IgD-negative memory B cell (primary cell): ENCODE measurements at regions not wholly inside any gene's neighbourhood (a gene's known extent, or its start where the extent isn't known, plus 50 kb on each side); places are given as distances from the start of the nearest gene placed in this dataset.
"Not testable (repeated sequence)": the region's sequence is repeated elsewhere in the genome, so short reads cannot be mapped to it uniquely, and the experiment has no call there.

Experiments used
- H3K27ac Mint-ChIP-seq, 3 donors: one replicate each; pipeline ENCODE4 v1.8.0; 2020 to 2022; ENCODE audit warnings: mild to moderate bottlenecking in 3 of 3, mixed read lengths in 3 of 3, moderate library complexity in 1 of 3
- H3K27me3 Mint-ChIP-seq: one replicate; pipeline ENCODE4 v1.8.0; 2021; ENCODE audit warnings: mixed read lengths
- H3K36me3 Mint-ChIP-seq: one replicate; pipeline ENCODE4 v1.8.0; 2020; ENCODE audit warnings: mild to moderate bottlenecking, mixed read lengths
- H3K4me1 Mint-ChIP-seq, 3 donors: one replicate each; pipeline ENCODE4 v1.8.0; 2020 to 2022; ENCODE audit warnings: mixed read lengths in 3 of 3, mild to moderate bottlenecking in 1 of 3
- H3K4me3 Mint-ChIP-seq, 4 donors: one replicate each; pipeline ENCODE4 v1.8.0; 2020 to 2022; ENCODE audit warnings: mild to moderate bottlenecking in 4 of 4, mixed read lengths in 4 of 4, moderate library complexity in 3 of 4
- H3K9me3 Mint-ChIP-seq, 3 donors: one replicate each; pipeline ENCODE4 v1.8.0; 2020 to 2021; ENCODE audit warnings: mixed read lengths in 3 of 3, mild to moderate bottlenecking in 1 of 3

DNA sequence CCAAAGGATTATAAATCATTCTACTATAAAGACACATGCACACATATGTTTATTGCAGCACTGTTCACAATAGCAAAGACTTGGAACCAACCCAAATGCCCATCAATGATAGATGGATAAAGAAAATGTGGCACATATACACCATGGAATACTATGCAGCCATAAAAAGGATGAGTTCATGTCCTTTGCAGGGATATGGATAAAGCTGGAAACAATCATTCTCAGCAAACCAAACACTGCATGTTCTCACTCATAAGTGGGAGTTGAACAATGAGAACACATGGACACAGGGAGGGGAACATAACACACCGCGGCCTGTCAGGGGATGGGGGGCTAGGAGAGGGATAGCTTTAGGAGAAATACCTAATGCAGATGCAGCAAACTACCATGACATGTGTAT, 135.1 kb upstream of the PDE4B start:
- H3K9me3 Mint-ChIP-seq, H3K27ac Mint-ChIP-seq, H3K36me3 Mint-ChIP-seq, H3K4me1 Mint-ChIP-seq, H3K27me3 Mint-ChIP-seq, H3K4me3 Mint-ChIP-seq: not testable (repeated sequence)

DNA sequence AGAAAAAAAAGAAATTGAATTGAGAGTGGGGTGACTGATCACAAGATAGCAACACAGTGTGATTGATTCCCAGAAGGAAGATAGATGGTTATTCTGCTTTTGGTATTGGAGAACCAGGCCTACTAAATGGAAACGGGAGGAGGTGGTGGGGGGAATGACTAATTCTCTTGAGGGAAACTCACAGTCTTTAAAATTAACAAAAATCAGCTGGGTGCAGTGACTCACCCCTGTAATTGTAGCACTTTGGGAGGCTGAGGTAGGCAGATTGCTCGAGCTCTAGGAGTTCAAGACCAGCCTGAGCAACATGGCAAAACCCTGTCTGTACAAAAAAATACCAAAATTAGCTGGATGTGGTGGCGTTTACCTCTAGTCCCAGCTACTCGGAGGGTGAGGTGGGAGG, 134.6 kb upstream of the PDE4B start:
- Mint-ChIP-seq H3K4me3 (no peak overlapping the region), H3K27me3 (peaks cover 3% of the 10 kb centered on the region), H3K4me1 (peaks cover 0 to 1% (median 0%) of the 10 kb centered on the region in 3 donors), H3K36me3 (no peaks in the 10 kb centered on the region), H3K27ac (no peak overlapping the region), H3K9me3 (peaks cover 0 to 8% (median 5%) of the 10 kb centered on the region in 3 donors)

DNA sequence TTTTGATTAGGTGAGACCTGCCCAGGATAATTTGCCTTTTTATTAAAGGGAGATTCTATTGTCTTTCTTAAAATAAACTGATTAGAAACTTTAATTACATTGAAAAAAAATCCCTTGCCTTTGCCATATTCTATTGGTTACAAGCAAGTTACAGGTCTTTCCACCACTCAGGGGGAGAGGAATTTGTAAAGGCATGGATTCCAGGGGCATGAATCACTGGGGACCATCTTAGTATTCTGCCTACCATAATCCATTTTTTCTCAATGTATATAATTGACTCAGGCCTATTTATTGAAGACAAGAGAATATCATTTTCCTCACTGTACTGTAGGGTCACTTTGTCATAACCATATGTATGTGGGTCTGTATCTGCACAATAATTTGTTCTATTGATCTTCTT, 124.3 kb upstream of the PDE4B start:
- Mint-ChIP-seq H3K4me3 (no peak overlapping the region), H3K9me3 (peaks cover 5 to 13% (median 11%) of the 10 kb centered on the region in 3 donors), H3K27ac (no peak overlapping the region), H3K36me3 (no peaks in the 10 kb centered on the region), H3K4me1 (no peaks in the 10 kb centered on the region), H3K27me3 (peaks cover 6% of the 10 kb centered on the region)

DNA sequence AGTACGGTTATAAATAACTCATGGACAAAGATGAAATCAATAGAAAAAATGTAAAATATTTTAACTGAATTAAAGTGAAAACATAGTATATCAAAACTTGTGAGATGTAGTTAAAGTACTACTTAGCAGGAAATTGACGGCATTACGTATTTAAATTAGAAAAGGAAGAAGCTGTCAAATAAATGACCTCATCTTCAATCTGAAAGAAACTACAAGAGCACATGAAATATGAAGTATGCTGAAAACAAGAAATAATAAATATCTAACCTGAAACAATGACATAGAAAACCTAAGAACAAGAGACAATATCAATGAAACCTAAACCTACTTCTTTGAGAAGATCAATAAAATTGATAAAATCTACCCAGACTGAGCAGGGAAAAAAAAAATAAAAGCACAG, 122.2 kb upstream of the PDE4B start:
- Mint-ChIP-seq H3K4me1 (no peaks in the 10 kb centered on the region), H3K27me3 (peaks cover 6% of the 10 kb centered on the region), H3K9me3 (peaks cover 5 to 13% (median 10%) of the 10 kb centered on the region in 3 donors), H3K4me3 (no peak overlapping the region), H3K27ac (no peak overlapping the region), H3K36me3 (no peaks in the 10 kb centered on the region)

DNA sequence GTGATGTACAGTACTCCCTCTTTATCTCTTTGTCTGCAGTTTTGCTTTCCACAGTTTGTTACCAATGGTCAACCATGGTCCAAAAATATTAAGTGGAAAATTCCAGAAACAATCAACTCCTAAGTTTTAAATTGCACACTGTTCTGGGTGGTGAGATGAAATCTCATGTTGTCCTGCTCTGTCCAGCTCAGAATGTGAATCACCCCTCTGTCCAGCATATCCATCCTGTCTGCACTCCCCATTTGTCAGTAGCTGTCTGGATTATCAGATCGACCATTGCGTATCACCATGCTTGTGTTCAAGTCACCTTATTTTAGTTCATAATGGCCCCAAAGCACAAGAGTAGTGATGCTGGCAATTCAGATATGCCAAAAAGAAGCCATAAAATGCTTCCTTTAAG, 118.2 kb upstream of the PDE4B start:
- Mint-ChIP-seq H3K36me3 (no peaks in the 10 kb centered on the region), H3K4me3 (no peak overlapping the region), H3K4me1 (no peaks in the 10 kb centered on the region), H3K27me3 (no peaks in the 10 kb centered on the region), H3K9me3 (peaks cover 0 to 3% (median 1%) of the 10 kb centered on the region in 3 donors), H3K27ac (no peak overlapping the region)

DNA sequence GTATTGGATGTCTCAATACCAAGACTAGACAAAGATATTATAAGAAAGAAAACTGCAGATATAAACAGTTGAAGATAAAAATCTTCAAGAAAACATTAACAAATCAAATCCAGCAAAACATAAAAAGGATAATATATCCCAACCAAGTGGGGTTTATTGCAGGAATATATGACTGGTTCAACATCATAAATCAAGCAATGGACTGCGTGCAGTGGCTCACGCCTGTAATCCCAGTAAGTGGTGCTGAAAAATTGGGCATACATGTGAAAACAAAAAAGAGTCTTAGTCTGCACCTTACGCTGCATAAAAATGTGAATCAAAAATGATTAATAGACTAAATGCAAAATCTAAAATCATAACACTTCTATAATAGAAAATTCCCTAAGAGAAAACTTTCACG, 112.9 kb upstream of the PDE4B start:
- Mint-ChIP-seq H3K9me3 (no peaks in the 10 kb centered on the region), H3K27me3 (peaks cover 2% of the 10 kb centered on the region), H3K36me3 (no peaks in the 10 kb centered on the region), H3K4me3 (no peak overlapping the region), H3K4me1 (no peaks in the 10 kb centered on the region), H3K27ac (no peak overlapping the region)

DNA sequence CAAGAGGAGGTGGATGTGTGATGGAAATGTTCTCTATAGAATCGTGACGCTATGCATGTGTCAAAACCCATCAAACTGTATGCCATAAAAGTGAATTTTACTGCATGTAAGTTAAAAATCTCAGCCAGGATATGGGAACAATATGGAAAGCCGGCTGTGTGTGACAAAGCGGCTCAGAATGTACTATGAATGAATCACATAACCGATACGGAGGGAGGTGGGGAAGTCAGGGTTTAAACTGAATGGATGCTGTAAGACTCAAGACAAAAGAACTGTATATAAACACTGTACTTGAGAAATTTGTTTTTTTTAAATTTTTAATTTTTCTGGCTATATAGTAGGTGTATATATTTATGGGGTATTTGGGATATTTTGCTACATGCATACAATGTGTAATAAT, 111.6 kb upstream of the PDE4B start:
- Mint-ChIP-seq H3K27me3 (peaks cover 2% of the 10 kb centered on the region), H3K4me1 (no peaks in the 10 kb centered on the region), H3K27ac (no peak overlapping the region), H3K36me3 (no peaks in the 10 kb centered on the region), H3K4me3 (no peak overlapping the region), H3K9me3 (no peaks in the 10 kb centered on the region)

DNA sequence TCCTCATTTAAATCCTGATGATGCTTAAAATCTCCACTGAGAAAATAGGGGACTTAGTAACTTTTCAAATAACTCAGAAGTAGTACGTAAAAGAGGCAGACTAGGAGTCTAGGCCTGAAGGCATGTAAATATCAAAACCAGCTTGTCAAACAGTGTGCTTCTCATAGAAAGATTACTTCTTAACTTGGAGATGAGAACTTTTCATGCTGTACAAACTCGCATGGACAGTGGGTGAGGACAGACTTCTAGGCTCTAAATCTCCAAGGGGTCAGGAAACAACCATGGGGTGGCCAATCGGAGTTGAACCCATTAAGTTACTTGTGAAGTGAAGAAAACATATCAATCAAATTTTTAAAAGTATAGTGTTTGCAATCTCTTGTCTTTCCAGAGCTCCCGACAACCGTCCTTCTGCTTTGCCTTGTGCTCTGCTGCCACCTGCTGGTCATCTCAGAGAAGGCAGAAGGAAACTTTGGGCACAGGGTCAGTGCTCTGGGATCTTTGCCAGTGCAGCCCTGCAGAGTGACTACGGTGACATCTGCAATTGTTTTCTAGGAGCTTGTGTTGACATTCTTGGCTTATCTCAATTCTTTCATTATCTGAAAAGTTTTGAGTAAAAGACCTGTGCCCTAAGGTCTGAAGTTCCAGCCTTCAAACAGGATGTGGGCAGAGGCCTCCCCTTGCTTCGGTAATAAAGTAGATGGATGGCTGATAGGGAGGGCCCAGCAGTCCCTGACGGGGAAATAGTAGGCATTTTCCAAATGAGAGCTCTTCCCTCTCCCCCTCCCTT, 105.1 kb upstream of the PDE4B start:
- no peaks in the 10 kb centered on the region for H3K36me3 Mint-ChIP-seq
- H3K9me3 Mint-ChIP-seq: no peaks in the 10 kb centered on the region
- H3K4me1 Mint-ChIP-seq: no peaks in the 10 kb centered on the region
- H3K27me3 Mint-ChIP-seq: peaks cover 2% of the 10 kb centered on the region
- no peak overlapping the region for H3K4me3 Mint-ChIP-seq
- H3K27ac Mint-ChIP-seq: no peak overlapping the region

DNA sequence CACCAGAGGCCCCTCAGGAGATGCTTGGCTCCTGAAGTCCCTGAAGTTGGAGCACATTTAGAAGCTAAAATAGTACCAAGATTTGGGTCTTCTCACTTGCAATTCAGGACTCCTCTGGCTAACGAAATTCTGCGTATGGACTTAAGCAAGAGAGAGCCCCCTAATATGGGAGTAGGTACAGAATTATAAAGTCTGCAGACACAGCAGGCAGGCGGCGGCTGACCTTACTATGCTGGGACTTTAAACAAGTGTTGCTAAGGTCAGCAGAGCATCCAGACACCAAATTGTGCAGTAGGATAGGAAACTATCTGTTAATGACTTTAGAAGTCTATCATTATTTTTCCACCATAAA, 104.5 kb upstream of the PDE4B start:
- H3K4me1 Mint-ChIP-seq: no peaks in the 10 kb centered on the region
- H3K4me3 Mint-ChIP-seq: no peak overlapping the region
- H3K9me3 Mint-ChIP-seq: no peaks in the 10 kb centered on the region
- peaks cover 2% of the 10 kb centered on the region for H3K27me3 Mint-ChIP-seq
- no peaks in the 10 kb centered on the region for H3K36me3 Mint-ChIP-seq
- H3K27ac Mint-ChIP-seq: no peak overlapping the region

DNA sequence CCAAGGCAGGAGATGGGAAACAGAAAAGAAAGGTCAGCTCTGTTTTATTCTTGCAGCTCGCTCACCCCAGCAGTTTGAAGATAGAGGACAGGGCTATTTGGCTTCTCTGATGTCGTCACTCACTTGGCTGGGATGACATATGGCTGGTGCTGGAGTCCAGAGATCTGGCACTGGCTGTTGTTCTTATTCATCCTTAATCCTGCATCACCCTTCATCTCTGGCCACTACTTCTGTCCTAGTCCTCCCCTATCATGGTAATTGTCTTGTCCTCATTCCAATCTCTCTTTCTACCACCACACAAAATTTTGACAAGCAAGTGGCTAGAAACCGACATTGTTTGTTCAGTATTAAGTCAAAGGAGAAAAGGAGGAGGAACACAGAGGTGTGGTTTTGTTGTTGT, 103.8 kb upstream of the PDE4B start:
- Mint-ChIP-seq H3K27ac (no peak overlapping the region), H3K4me1 (no peaks in the 10 kb centered on the region), H3K36me3 (no peaks in the 10 kb centered on the region), H3K27me3 (peaks cover 2% of the 10 kb centered on the region), H3K9me3 (no peaks in the 10 kb centered on the region), H3K4me3 (no peak overlapping the region)

DNA sequence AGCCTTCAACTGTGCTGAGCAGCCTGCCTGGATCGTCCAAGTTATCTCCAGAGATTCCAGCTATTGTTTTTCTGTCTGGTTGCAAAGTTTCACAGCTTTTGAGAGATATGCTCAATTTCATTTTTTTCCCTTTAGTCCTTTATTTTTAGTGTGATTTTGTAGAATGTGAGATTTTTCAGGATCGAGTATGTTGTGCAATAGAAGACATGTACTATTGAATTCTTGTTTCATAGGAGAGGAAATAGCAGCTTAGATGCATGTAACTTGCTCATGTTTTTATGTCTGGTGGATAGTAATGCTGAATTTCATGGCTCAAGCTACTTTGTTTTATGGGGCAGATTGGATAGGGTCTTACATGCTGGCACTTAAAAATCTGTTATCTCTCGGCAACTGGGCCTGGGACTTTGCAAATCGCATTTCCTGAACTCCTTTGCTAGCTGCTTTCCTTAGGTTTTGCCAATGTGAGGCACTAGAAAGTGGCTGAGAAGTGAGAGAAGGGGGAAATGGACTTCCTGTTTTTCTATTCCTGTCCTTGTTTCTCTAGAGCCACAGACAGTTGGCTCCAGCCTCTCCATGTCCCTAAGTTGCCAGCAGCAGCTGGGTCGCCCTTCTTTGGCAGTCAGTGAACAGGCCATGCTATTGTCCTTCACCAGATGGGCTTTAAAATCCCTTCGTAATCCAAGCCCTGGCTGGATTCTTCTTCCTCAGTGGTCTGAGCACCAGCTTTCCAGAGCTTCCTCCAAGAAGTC, 101.4 kb upstream of the PDE4B start:
- H3K36me3 Mint-ChIP-seq: no peaks in the 10 kb centered on the region
- no peak overlapping the region for H3K27ac Mint-ChIP-seq
- no peak overlapping the region for H3K4me3 Mint-ChIP-seq

DNA sequence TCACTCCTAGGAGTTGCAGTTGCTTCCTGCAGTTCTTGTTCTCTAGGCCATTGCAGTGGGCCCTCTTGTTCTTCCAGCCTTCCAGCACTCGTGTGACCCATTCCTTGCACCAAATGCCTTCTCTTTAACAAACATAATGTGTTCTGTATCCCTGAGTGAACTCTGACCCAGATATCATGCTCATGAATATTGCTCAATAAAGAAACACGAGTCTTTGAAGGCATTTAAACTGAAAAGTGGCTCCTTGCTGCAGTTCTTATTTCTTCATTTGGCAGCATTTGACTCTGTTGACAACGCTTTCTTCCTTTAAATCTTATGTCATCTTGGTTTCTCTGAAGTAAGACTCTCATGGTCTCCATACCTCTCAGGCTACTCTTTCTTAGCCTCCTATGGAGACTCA, 100.7 kb upstream of the PDE4B start:
- Mint-ChIP-seq H3K9me3 (no peaks in the 10 kb centered on the region), H3K4me3 (no peak overlapping the region), H3K27ac (no peak overlapping the region), H3K36me3 (no peaks in the 10 kb centered on the region), H3K4me1 (no peaks in the 10 kb centered on the region), H3K27me3 (no peaks in the 10 kb centered on the region)

More for the DNA sequence above, 101.4 kb upstream of the PDE4B start:
- no peaks in the 10 kb centered on the region for H3K9me3 Mint-ChIP-seq
- H3K4me1 Mint-ChIP-seq: no peaks in the 10 kb centered on the region
- no peaks in the 10 kb centered on the region for H3K27me3 Mint-ChIP-seq

DNA sequence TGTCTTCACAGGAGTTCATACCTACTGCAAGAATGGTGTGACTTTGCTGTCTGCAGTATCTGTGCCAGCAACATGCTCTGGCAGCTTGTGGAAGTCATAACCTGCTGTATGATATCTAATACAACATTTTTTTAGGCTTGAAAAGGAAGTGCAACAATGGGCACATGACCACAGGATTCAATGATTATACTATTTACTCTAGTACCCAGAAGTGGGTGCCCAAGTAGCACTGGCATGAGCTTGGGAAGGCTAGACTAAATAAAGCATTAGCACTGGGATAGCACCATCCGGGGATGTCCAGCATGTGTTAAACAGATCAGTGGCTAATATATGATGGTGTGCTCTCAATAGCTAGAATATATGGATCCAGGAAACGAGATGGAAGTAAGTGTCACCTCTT, 98.6 kb upstream of the PDE4B start:
- Mint-ChIP-seq H3K4me3 (no peak overlapping the region), H3K4me1 (no peaks in the 10 kb centered on the region), H3K27ac (no peak overlapping the region), H3K9me3 (no peaks in the 10 kb centered on the region), H3K36me3 (no peaks in the 10 kb centered on the region), H3K27me3 (no peaks in the 10 kb centered on the region)

DNA sequence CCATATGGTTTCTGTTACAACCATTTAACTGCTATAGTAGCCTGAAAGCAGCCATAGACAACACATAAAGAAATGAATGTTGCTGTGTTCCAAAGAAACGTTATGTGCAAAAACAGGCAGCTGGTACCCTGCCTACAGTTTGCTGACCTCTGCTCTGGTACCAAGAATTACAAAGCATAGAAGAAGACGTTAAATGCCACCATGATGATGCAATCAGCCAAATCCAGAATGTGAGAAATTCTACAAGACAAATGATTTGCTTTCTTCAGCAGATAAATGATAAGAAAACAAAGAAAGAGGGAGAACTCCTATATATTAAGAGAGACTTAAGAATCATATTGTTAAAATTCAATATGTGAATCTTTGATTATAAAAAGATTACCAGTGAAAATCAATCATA, 97.8 kb upstream of the PDE4B start:
- Mint-ChIP-seq H3K4me3 (no peak overlapping the region), H3K27me3 (peaks cover 3% of the 10 kb centered on the region), H3K4me1 (no peaks in the 10 kb centered on the region), H3K9me3 (no peaks in the 10 kb centered on the region), H3K27ac (no peak overlapping the region), H3K36me3 (no peaks in the 10 kb centered on the region)

DNA sequence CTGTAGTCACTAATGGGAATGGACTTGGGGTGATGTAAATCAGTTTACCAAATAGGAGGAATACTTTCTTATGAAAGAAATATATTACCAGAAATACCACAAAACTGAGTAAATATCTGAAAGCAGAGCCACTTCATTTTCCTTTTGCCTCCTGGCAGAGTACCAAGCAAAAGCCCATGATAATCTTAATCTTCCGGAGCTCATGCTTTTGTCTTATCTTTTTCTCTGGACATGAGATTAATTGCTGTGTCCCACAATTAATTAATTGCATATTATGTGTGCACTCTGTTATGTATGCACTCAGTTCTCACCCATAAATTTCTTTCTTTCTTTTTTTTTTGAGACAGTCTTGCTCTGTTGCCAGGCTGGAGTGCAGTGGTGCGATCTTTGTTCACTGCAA, 94.1 kb upstream of the PDE4B start:
- H3K9me3 Mint-ChIP-seq: no peaks in the 10 kb centered on the region
- H3K4me3 Mint-ChIP-seq: no peak overlapping the region
- H3K4me1 Mint-ChIP-seq: no peaks in the 10 kb centered on the region
- peaks cover 6% of the 10 kb centered on the region for H3K27me3 Mint-ChIP-seq
- no peaks in the 10 kb centered on the region for H3K36me3 Mint-ChIP-seq
- H3K27ac Mint-ChIP-seq: no peak overlapping the region

DNA sequence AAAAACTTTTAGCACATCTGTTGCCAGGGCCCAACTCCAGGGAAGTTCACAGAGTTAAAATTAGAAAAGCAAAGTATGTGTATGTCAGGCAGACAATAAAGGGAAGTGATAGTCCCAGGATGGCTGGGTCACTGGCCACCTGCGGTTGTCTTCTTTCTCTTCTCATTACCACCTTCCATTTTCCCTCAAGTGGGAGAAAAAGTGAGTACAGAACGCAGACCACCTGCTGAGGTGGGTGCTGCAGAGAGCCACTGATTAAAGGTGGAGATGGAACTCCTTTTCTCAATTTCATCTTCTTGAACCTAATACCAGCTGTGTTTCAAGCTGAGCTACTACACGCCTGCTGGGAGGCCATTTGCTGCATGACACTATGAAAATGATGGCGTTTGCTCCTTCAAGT, 88.8 kb upstream of the PDE4B start:
- H3K27me3 Mint-ChIP-seq: peaks cover 6% of the 10 kb centered on the region
- H3K9me3 Mint-ChIP-seq: no peaks in the 10 kb centered on the region
- no peaks in the 10 kb centered on the region for H3K36me3 Mint-ChIP-seq
- no peaks in the 10 kb centered on the region for H3K4me1 Mint-ChIP-seq
- H3K4me3 Mint-ChIP-seq: no peak overlapping the region
- no peak overlapping the region for H3K27ac Mint-ChIP-seq
